WERI-Rb-1 (cell line): ENCODE measurements at regions not wholly inside any gene's neighbourhood (a gene's known extent, or its start where the extent isn't known, plus 50 kb on each side); places are given as distances from the start of the nearest gene placed in this dataset.

ENCODE experiments used
- DNase-seq: peaks from one replicate; pipeline ENCODE4 v3.0.0-alpha.2; 2020
- H3K27ac ChIP-seq: fragments of 250-450 bp; sonication (Bioruptor Pico); 2 replicates; pipeline ENCODE4 v1.5.1; 2020; ENCODE audit warnings: mild to moderate bottlenecking, moderate library complexity
- H3K27me3 ChIP-seq: fragments of 250-450 bp; sonication (Bioruptor Pico); 2 replicates; pipeline ENCODE4 v1.5.1; 2021; ENCODE audit warnings: mild to moderate bottlenecking, low read depth, moderate library complexity; ENCODE audit not compliant: insufficient read depth, severe bottlenecking
- H3K36me3 ChIP-seq: fragments of 250-450 bp; sonication (Bioruptor Pico); 2 replicates; pipeline ENCODE4 v1.5.1; 2020; ENCODE audit warnings: mild to moderate bottlenecking, moderate library complexity
- H3K4me3 ChIP-seq: 2 replicates; pipeline ENCODE4 v1.5.1; 2011; ENCODE audit warnings: low read depth, mild to moderate bottlenecking, control low read depth, low read length
- H3K9me3 ChIP-seq: fragments of 250-450 bp; sonication (Bioruptor Pico); 2 replicates; pipeline ENCODE4 v1.5.1; 2021; ENCODE audit warnings: mild to moderate bottlenecking, moderate library complexity; ENCODE audit not compliant: severe bottlenecking
- CTCF ChIP-seq: IDR thresholded peaks from 2 replicates; pipeline ENCODE4 v1.5.1; 2011; ENCODE audit warnings: low read depth, mild to moderate bottlenecking, control low read depth, inconsistent platforms, low read length

GRCh38 chr4:144202081-144202480, 61.6 kb upstream of the GYPA start:
- Histone ChIP-seq H3K27me3 (no peaks in the 10 kb centered on the region), H3K27ac (no peak overlapping the region), H3K9me3 (peaks cover 4% of the 10 kb centered on the region), H3K4me3 (no peak overlapping the region), H3K36me3 (no peaks in the 10 kb centered on the region)
- DNase-seq = no peak
- no peak for TF ChIP-seq CTCF

GRCh38 chr4:144203155-144203554, 62.6 kb upstream of the GYPA start:
- no peaks in the 10 kb centered on the region for H3K36me3 ChIP-seq
- H3K9me3 ChIP-seq = no peaks in the 10 kb centered on the region
- no peak overlapping the region for H3K27ac ChIP-seq
- no peak for TF ChIP-seq CTCF
- no peak overlapping the region for H3K4me3 ChIP-seq
- DNase-seq = no peak
- H3K27me3 ChIP-seq = no peaks in the 10 kb centered on the region

- Histone ChIP-seq H3K27me3 (no peaks in the 10 kb centered on the region), H3K4me3 (no peak overlapping the region), H3K27ac (no peak overlapping the region), H3K9me3 (no peaks in the 10 kb centered on the region), H3K36me3 (no peaks in the 10 kb centered on the region)
- no peak for TF ChIP-seq CTCF
- no peak for DNase-seq
Observed at GRCh38 chr4:144204431-144204830, 63.9 kb upstream of the GYPA start.

- Histone ChIP-seq H3K27ac (no peak overlapping the region), H3K27me3 (no peaks in the 10 kb centered on the region), H3K36me3 (no peaks in the 10 kb centered on the region), H3K4me3 (no peak overlapping the region), H3K9me3 (no peaks in the 10 kb centered on the region)
- TF ChIP-seq CTCF = no peak
- no peak for DNase-seq
Observed at GRCh38 chr4:144206711-144207110, 66.2 kb upstream of the GYPA start.

- Histone ChIP-seq H3K4me3 (no peak overlapping the region), H3K27me3 (no peaks in the 10 kb centered on the region), H3K9me3 (no peaks in the 10 kb centered on the region), H3K27ac (no peak overlapping the region), H3K36me3 (no peaks in the 10 kb centered on the region)
- no peak for DNase-seq
- no peak for TF ChIP-seq CTCF
Observed at GRCh38 chr4:144208074-144208473, 67.6 kb upstream of the GYPA start.

- no peak for TF ChIP-seq CTCF
- Histone ChIP-seq H3K27ac (no peak overlapping the region), H3K36me3 (no peaks in the 10 kb centered on the region), H3K4me3 (no peak overlapping the region), H3K27me3 (no peaks in the 10 kb centered on the region), H3K9me3 (no peaks in the 10 kb centered on the region)
- no peak for DNase-seq
Observed at GRCh38 chr4:144209491-144209890, 69.0 kb upstream of the GYPA start.
